H1 (cell line): ENCODE measurements at regions not wholly inside any gene's neighbourhood (a gene's known extent, or its start where the extent isn't known, plus 50 kb on each side); places are given as distances from the start of the nearest gene placed in this dataset.

Source experiments
- FOSL1 ChIP-seq: IDR thresholded peaks from 2 replicates; pipeline ENCODE4 v1.6.1; 2011; ENCODE audit warnings: mild to moderate bottlenecking, low read depth, low read length, moderate library complexity; ENCODE audit not compliant: insufficient read depth
- NANOG ChIP-seq: IDR thresholded peaks from 2 replicates; pipeline ENCODE4 v1.6.1; 2011; ENCODE audit warnings: low read length, low read depth, mild to moderate bottlenecking, inconsistent platforms; ENCODE audit not compliant: insufficient read depth, poor library complexity, severe bottlenecking

DNA sequence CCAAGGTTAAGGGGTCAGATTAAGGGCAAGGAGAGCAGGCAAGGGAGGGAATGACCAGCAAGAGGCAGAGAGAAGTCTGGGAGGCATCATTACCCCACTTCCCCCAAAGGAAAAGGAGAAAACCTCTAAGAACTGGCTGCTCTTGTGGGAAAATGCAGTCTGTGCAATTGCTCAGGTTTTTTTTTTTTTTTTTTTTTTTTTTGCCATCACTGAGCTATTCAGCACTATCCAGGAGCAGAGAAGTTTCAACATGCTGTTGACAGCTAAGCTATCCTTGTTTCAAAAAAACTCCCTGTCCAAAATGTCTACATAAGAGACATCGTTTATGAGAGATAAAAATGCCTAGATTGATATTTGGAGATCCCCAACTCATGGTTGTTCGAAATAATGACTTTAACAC lies 345.4 kb downstream of the TDRD15 start (continued):
- TF ChIP-seq FOSL1, result no peak
- no peak for TF ChIP-seq NANOG
